GM10266 (cell line): ENCODE measurements at regions not wholly inside any gene's neighbourhood (a gene's known extent, or its start where the extent isn't known, plus 50 kb on each side); places are given as distances from the start of the nearest gene placed in this dataset.

Source experiments
- DNase-seq: peaks from one replicate; pipeline ENCODE4 v3.0.0; 2012; ENCODE audit errors: extremely low spot score
- CTCF ChIP-seq: IDR thresholded peaks from 2 replicates; pipeline ENCODE4 v1.5.1; 2012; ENCODE audit warnings: mild to moderate bottlenecking, low read depth; ENCODE audit not compliant: control insufficient read depth, insufficient read depth; ENCODE audit errors: missing control alignments

- DNase-seq: peak; percentile 5
- no peak for TF ChIP-seq CTCF
Observed at GRCh38 chr2:239865059-239865639, 160.0 kb downstream of the NDUFA10 start.

DNA sequence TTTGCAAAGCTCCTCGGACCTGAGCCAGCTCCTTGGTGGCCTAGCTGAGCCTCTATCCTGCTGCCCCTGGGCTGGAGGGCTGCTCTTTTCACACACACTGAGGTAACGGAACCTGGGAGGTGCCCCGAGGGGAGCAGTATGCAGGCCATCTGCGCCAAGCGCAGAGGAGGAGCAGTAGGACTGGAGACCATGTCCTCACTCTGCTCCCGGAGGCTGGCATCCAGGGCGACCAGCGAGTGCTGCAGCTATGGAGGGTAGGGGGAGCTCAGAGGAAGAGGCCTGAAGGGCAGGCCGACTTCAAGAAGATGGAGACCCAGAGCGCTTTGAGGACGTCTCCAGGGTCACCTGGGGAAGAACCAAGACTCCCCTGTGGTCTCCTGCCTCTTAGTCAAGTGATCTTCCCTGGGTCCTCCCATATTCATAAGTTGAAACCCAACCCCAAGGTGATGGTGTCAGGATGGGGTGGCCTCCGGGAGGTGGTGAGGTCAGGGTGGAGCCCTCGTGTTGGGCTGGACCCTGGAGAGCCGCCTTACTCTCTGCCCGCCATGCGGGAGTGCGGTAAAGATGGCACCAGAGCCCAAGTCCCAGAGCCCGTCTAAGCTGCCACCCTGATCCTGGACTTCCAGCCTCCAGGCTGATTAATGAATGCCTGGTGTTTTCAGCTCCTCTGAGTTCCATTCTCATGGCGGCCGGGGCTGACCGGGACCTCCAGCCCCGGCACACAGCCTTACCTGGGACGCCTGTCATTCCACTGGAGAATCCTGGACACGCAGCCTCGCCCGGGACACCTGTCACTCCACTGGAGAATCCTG, 160.7 kb downstream of the NDUFA10 start:
- no peak for TF ChIP-seq CTCF
- DNase-seq: peak; percentile 5

GRCh38 chr2:239862613-239863012, 162.5 kb downstream of the NDUFA10 start:
- DNase-seq: no peak
- no peak for TF ChIP-seq CTCF

DNA sequence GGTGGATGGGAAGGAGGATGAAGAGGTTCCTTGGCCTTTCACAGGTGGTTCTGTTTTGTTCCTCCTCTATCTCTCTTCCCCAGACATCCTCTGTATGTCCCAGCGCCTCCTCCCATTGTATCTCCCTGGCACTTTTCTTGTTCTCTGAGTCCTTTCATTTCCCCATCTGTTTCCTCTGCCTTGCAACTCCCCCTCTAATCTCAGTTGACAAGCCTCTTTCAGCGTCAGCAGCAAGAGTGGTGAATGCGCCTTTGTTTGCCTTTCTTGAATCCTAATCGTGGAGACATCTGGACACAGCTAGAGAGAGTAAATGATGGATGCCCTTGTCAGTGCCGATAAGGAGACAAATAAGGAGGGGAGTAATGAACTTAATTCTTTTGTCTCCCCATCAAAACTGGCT, 167.0 kb downstream of the NDUFA10 start:
- no peak for DNase-seq

GRCh38 chr2:239857591-239857990, 167.6 kb downstream of the NDUFA10 start:
- TF ChIP-seq CTCF: no peak
- no peak for DNase-seq

More for the DNA sequence above, 167.0 kb downstream of the NDUFA10 start:
- no peak for TF ChIP-seq CTCF

DNA sequence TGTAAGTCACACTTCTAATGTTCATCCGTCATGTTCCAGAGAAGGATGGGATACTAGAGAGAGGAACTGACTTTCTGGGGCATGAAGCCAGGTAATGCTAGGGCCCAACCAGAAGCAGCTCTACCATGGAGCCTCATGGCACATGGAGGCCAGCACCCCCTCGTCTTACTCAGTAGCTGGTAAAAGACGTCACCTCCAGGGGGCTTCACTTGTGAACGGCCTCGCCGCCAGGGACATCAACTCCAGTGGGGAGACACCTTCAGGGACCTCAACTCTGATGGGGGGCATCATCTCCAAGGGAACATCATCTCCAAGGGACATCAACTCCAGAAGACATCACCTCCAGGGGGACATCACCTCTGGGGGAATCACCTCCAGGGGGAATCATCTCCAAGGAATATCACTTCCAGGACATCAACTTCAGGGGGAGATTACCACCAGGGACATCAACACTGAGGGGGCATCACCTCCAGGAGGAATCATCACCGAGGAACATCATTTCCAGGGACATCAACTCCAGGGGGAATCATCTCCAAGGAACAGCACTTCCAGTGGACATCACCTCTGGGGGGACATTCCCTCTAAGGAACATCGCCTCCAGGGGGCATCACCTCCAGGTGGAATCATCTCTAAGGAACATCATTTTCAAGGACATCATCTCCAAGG, 168.4 kb downstream of the NDUFA10 start:
- TF ChIP-seq CTCF: no peak
- no peak for DNase-seq
